CD4-positive, alpha-beta T cell (primary cell): ENCODE measurements at regions not wholly inside any gene's neighbourhood (a gene's known extent, or its start where the extent isn't known, plus 50 kb on each side); places are given as distances from the start of the nearest gene placed in this dataset.

Experiments
- ATAC-seq: fragments of 200-7000 bp; cut with Tn5 transposase; one replicate; pipeline ENCODE4 v1.10.0; 2022; ENCODE audit warnings: mild to moderate bottlenecking; ENCODE audit not compliant: poor library complexity
- CTCF ChIA-PET: fragments of 350-600 bp; sonication (Branson Sonifier 250); formaldehyde crosslinking; loops from one replicate; lab custom pipeline; 2021; ENCODE audit warnings: antibody characterized with exemption, inconsistent platforms; lab: Charles Lee
- POLR2A ChIA-PET: fragments of 350-600 bp; sonication (Branson Sonifier 250); formaldehyde crosslinking; loops from one replicate; lab custom pipeline; 2021; ENCODE audit warnings: antibody characterized with exemption, inconsistent platforms; lab: Charles Lee
- DNase-seq, 14 experiments: peaks; one replicate each; pipeline ENCODE4 v3.0.0-alpha.2; 2013 to 2020; ENCODE audit warnings: mixed read lengths in 2 of 14
- H3K27ac ChIP-seq, 2 donors: one replicate each; pipeline versions ENCODE4 v1.5.1 to v1.7.0; 2013; ENCODE audit warnings: low read length in 2 of 2, low read depth in 1 of 2, mild to moderate bottlenecking in 1 of 2
- H3K27me3 ChIP-seq, 2 experiments: 1 replicate in 1 of 2; 2 replicates in 1 of 2; pipeline versions ENCODE4 v1.6.1 to v1.7.0; 2013; ENCODE audit warnings: low read length in 2 of 2, control low read depth in 1 of 2, mild to moderate bottlenecking in 1 of 2, moderate library complexity in 1 of 2; ENCODE audit not compliant: insufficient read depth in 2 of 2, control insufficient read depth in 1 of 2
- H3K36me3 ChIP-seq: one replicate; pipeline ENCODE4 v1.6.1; 2013; ENCODE audit warnings: low read length, control low read depth; ENCODE audit not compliant: insufficient read depth
- H3K4me1 ChIP-seq: one replicate; pipeline ENCODE4 v1.6.1; 2013; ENCODE audit warnings: low read length, control low read depth; ENCODE audit not compliant: insufficient read depth
- H3K4me3 ChIP-seq: one replicate; pipeline ENCODE4 v1.5.1; 2013; ENCODE audit warnings: mild to moderate bottlenecking, low read length, moderate library complexity
- H3K9me3 ChIP-seq, 2 experiments: 1 replicate in 1 of 2; 2 replicates in 1 of 2; pipeline versions ENCODE4 v1.6.1 to v1.7.0; 2013; ENCODE audit warnings: low read length in 2 of 2, mild to moderate bottlenecking in 2 of 2, control low read depth in 1 of 2, moderate library complexity in 1 of 2; ENCODE audit not compliant: control insufficient read depth in 1 of 2, insufficient read depth in 1 of 2
- H3K27ac Mint-ChIP-seq: one replicate; pipeline ENCODE4 v1.8.0; 2020; ENCODE audit warnings: mixed read lengths
- H3K27me3 Mint-ChIP-seq: one replicate; pipeline ENCODE4 v1.8.0; 2021; ENCODE audit warnings: mixed read lengths
- H3K36me3 Mint-ChIP-seq: one replicate; pipeline ENCODE4 v1.8.0; 2021; ENCODE audit warnings: low read depth, mixed read lengths
- H3K4me1 Mint-ChIP-seq: one replicate; pipeline ENCODE4 v1.8.0; 2021; ENCODE audit warnings: low read depth, mixed read lengths
- H3K4me3 Mint-ChIP-seq: one replicate; pipeline ENCODE4 v1.8.0; 2020; ENCODE audit warnings: mild to moderate bottlenecking, mixed read lengths
- H3K9me3 Mint-ChIP-seq: one replicate; pipeline ENCODE4 v1.8.0; 2020; ENCODE audit warnings: mixed read lengths
- intact Hi-C, 2 experiments: fragments of 100-400 bp; cut with DNase I in 1 of 2; cut with micrococcal nuclease in 1 of 2; formaldehyde crosslinking; loops; one replicate each; pipeline versions ENCODE4 v1.15.1 to v1.9.0; 2023 to 2025; cut with DNase I, micrococcal nuclease
- TF ChIP-seq, protein P1 (sequence below): fragments of 200-600 bp; IDR thresholded peaks from one replicate; pipeline ENCODE4 v1.8.0; 2022; ENCODE audit warnings: antibody characterized with exemption, mild to moderate bottlenecking

- H3K36me3 Mint-ChIP-seq: no peaks in the 10 kb centered on the region
- ATAC-seq (no peak), DNase-seq (no peak)
- intact Hi-C loops: no loop called here
- H3K27ac Mint-ChIP-seq: no peak overlapping the region
- H3K4me1 ChIP-seq: no peaks in the 10 kb centered on the region
- H3K4me3 Mint-ChIP-seq: no peak overlapping the region
- no peaks in the 10 kb centered on the region for H3K36me3 ChIP-seq
- H3K27me3 ChIP-seq: no peaks in the 10 kb centered on the region
- H3K9me3 ChIP-seq: no peaks in the 10 kb centered on the region
- H3K4me3 ChIP-seq: no peak overlapping the region
- ChIA-PET CTCF (no interaction called here), POLR2A (no interaction called here)
- no peaks in the 10 kb centered on the region for H3K27me3 Mint-ChIP-seq
- no peak overlapping the region for H3K27ac ChIP-seq
- peaks cover 3% of the 10 kb centered on the region for H3K9me3 Mint-ChIP-seq
- TF ChIP-seq, protein P1, sequence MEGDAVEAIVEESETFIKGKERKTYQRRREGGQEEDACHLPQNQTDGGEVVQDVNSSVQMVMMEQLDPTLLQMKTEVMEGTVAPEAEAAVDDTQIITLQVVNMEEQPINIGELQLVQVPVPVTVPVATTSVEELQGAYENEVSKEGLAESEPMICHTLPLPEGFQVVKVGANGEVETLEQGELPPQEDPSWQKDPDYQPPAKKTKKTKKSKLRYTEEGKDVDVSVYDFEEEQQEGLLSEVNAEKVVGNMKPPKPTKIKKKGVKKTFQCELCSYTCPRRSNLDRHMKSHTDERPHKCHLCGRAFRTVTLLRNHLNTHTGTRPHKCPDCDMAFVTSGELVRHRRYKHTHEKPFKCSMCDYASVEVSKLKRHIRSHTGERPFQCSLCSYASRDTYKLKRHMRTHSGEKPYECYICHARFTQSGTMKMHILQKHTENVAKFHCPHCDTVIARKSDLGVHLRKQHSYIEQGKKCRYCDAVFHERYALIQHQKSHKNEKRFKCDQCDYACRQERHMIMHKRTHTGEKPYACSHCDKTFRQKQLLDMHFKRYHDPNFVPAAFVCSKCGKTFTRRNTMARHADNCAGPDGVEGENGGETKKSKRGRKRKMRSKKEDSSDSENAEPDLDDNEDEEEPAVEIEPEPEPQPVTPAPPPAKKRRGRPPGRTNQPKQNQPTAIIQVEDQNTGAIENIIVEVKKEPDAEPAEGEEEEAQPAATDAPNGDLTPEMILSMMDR: no peak
- H3K4me1 Mint-ChIP-seq: no peaks in the 10 kb centered on the region
These were observed 584.4 kb upstream of the AADAT start for GRCh38 chr4:170674176-170674575.

DNA sequence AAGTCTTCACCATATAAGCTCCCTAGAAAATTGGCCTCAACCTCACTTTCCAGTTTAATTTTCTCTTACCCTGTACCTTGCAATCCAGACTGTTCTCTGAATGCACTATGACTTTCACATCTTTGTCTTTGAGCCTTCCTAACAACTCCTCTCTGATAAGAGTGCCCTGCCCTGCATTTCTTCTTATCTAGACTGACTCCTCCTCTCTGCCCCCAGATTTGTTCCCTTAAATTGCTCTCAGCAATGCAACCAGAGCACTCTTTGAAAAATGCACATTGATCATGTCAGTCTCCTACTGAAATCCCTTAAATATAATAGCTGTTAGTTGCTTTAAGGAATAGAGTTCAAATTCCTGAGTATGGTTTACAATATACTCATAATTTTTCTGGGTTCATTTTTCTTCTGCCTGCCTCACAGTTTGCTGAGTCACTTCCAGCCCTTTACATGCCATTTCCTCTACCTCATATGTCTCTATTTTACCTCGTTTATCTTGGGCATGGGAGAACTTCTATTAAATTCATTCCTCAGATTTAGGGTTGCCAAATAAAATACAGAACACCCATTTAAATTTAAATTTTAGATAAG lies 582.7 kb upstream of the AADAT start:
- H3K4me3 Mint-ChIP-seq: no peak overlapping the region
- H3K9me3 Mint-ChIP-seq: no peaks in the 10 kb centered on the region
- H3K4me1 Mint-ChIP-seq: no peaks in the 10 kb centered on the region
- intact Hi-C loops: no loop called here
- no peaks in the 10 kb centered on the region for H3K27me3 Mint-ChIP-seq
- H3K9me3 ChIP-seq: no peaks in the 10 kb centered on the region
- no peaks in the 10 kb centered on the region for H3K36me3 Mint-ChIP-seq
- ChIA-PET POLR2A (no interaction called here), CTCF (no interaction called here)
- H3K27ac ChIP-seq: no peak overlapping the region
- H3K36me3 ChIP-seq: no peaks in the 10 kb centered on the region
- no peak overlapping the region for H3K4me3 ChIP-seq
- H3K27me3 ChIP-seq: no peaks in the 10 kb centered on the region
- no peak overlapping the region for H3K27ac Mint-ChIP-seq
- no peak for ATAC-seq
- TF ChIP-seq, protein P1: no peak
- no peak for DNase-seq
- no peaks in the 10 kb centered on the region for H3K4me1 ChIP-seq

GRCh38 chr4:170671171-170671570 lies 581.4 kb upstream of the AADAT start:
- DNase-seq (no peak), ATAC-seq (no peak)
- Histone ChIP-seq H3K4me3 (no peak overlapping the region), H3K27ac (no peak overlapping the region), H3K27me3 (no peaks in the 10 kb centered on the region), H3K4me1 (no peaks in the 10 kb centered on the region), H3K36me3 (no peaks in the 10 kb centered on the region), H3K9me3 (no peaks in the 10 kb centered on the region)
- H3K4me3 Mint-ChIP-seq: no peak overlapping the region
- H3K36me3 Mint-ChIP-seq: no peaks in the 10 kb centered on the region
- no peaks in the 10 kb centered on the region for H3K4me1 Mint-ChIP-seq
- H3K27me3 Mint-ChIP-seq: no peaks in the 10 kb centered on the region
- TF ChIP-seq, protein P1: no peak
- CTCF ChIA-PET: no interaction called here
- POLR2A ChIA-PET: no interaction called here
- H3K9me3 Mint-ChIP-seq: no peaks in the 10 kb centered on the region
- no peak overlapping the region for H3K27ac Mint-ChIP-seq
- intact Hi-C loops: no loop called here
